SK-N-SH treated with all-trans-retinoic acid at 6 μM for 48 hours (cell line): ENCODE measurements at regions not wholly inside any gene's neighbourhood (a gene's known extent, or its start where the extent isn't known, plus 50 kb on each side); places are given as distances from the start of the nearest gene placed in this dataset.

Source experiments
- ATAC-seq: fragments of 200-7000 bp; cut with Tn5 transposase; 3 replicates; pipeline ENCODE4 v1.9.1; 2020; ENCODE audit warnings: mild to moderate bottlenecking, moderate library complexity
- ARNTL ChIP-seq: fragments of 450-650 bp; formaldehyde crosslinking; IDR thresholded peaks from 2 replicates; pipeline ENCODE4 v1.5.0; 2020; ENCODE audit warnings: low read depth, mild to moderate bottlenecking, moderate library complexity, borderline replicate concordance
- BACH2 ChIP-seq: fragments of 250-450 bp; sonication (Bioruptor Pico); IDR thresholded peaks from 2 replicates; pipeline ENCODE4 v1.9.0; 2021; ENCODE audit warnings: mild to moderate bottlenecking, borderline replicate concordance
- CSDC2 ChIP-seq: fragments of 250-450 bp; sonication (Bioruptor Pico); IDR thresholded peaks from 2 replicates; pipeline ENCODE4 v1.5.0; 2020; ENCODE audit warnings: mild to moderate bottlenecking, moderate library complexity
- ESRRG ChIP-seq: fragments of 250-450 bp; sonication (Bioruptor Pico); IDR thresholded peaks from 2 replicates; pipeline ENCODE4 v1.6.1; 2021; ENCODE audit warnings: mild to moderate bottlenecking
- GLIS3 ChIP-seq: fragments of 250-450 bp; sonication (Bioruptor Pico); IDR thresholded peaks from 2 replicates; pipeline ENCODE4 v1.5.0; 2020; ENCODE audit warnings: mild to moderate bottlenecking, moderate library complexity
- ISL1 ChIP-seq: fragments of 250-450 bp; sonication (Bioruptor Pico); IDR thresholded peaks from 2 replicates; pipeline ENCODE4 v2.1.2; 2022; ENCODE audit warnings: mild to moderate bottlenecking, moderate library complexity
- OSR1 ChIP-seq: fragments of 250-450 bp; sonication (Bioruptor Pico); IDR thresholded peaks from 2 replicates; pipeline ENCODE4 v1.8.0; 2022; ENCODE audit warnings: moderate library complexity, mild to moderate bottlenecking, inconsistent platforms
- PPARA ChIP-seq: fragments of 250-450 bp; sonication (Bioruptor Pico); IDR thresholded peaks from 2 replicates; pipeline ENCODE4 v1.5.0; 2020; ENCODE audit warnings: mild to moderate bottlenecking, borderline replicate concordance
- SNAI2 ChIP-seq: fragments of 250-450 bp; sonication (Bioruptor Pico); IDR thresholded peaks from 2 replicates; pipeline ENCODE4 v1.5.0; 2020; ENCODE audit warnings: mild to moderate bottlenecking, moderate library complexity
- TCF4 ChIP-seq: fragments of 250-450 bp; sonication (Bioruptor Pico); IDR thresholded peaks from 2 replicates; pipeline ENCODE4 v1.8.0; 2021; ENCODE audit warnings: mild to moderate bottlenecking, moderate library complexity, borderline replicate concordance
- TOX ChIP-seq: fragments of 250-450 bp; sonication (Bioruptor Pico); IDR thresholded peaks from 2 replicates; pipeline ENCODE4 v1.8.0; 2021; ENCODE audit warnings: mild to moderate bottlenecking, moderate library complexity, borderline replicate concordance
- ZFP3 ChIP-seq: fragments of 250-450 bp; sonication (Bioruptor Pico); IDR thresholded peaks from 2 replicates; pipeline ENCODE4 v1.5.0; 2020; ENCODE audit warnings: mild to moderate bottlenecking, moderate library complexity
- ZFP30 ChIP-seq: fragments of 450-650 bp; formaldehyde crosslinking; IDR thresholded peaks from 2 replicates; pipeline ENCODE4 v1.5.0; 2022; ENCODE audit warnings: mild to moderate bottlenecking, moderate library complexity
- ZNF565 ChIP-seq: fragments of 450-650 bp; formaldehyde crosslinking; conservative IDR thresholded peaks from 2 replicates; pipeline ENCODE4 v1.5.0; 2020; ENCODE audit warnings: low read depth, mild to moderate bottlenecking, moderate library complexity
- ZNF70 ChIP-seq: fragments of 450-650 bp; formaldehyde crosslinking; IDR thresholded peaks from 2 replicates; pipeline ENCODE4 v1.5.0; 2020; ENCODE audit warnings: mild to moderate bottlenecking, moderate library complexity
- ZNF8 ChIP-seq: fragments of 450-650 bp; formaldehyde crosslinking; IDR thresholded peaks from 2 replicates; pipeline ENCODE4 v1.5.0; 2020; ENCODE audit warnings: mild to moderate bottlenecking, moderate library complexity
- TF ChIP-seq, protein P1 (sequence below): fragments of 250-450 bp; sonication (Bioruptor Pico); IDR thresholded peaks from 2 replicates; pipeline ENCODE4 v1.8.0; 2020; ENCODE audit warnings: mild to moderate bottlenecking, moderate library complexity, borderline replicate concordance
- TF ChIP-seq, protein P2 (sequence below): fragments of 250-450 bp; sonication (Bioruptor Pico); IDR thresholded peaks from 2 replicates; pipeline ENCODE4 v1.5.0; 2020; ENCODE audit warnings: mild to moderate bottlenecking, moderate library complexity
- TF ChIP-seq, protein P3 (sequence below): fragments of 250-450 bp; sonication (Bioruptor Pico); IDR thresholded peaks from 2 replicates; pipeline ENCODE4 v1.5.1; 2020; ENCODE audit warnings: low read depth, mild to moderate bottlenecking, moderate library complexity
- TF ChIP-seq, protein P4 (sequence below): fragments of 250-450 bp; sonication (Bioruptor Pico); IDR thresholded peaks from 2 replicates; pipeline ENCODE4 v1.8.0; 2021; ENCODE audit warnings: low read depth, mild to moderate bottlenecking, moderate library complexity, borderline replicate concordance
- TF ChIP-seq, protein P5 (sequence below): fragments of 250-450 bp; sonication (Bioruptor Pico); IDR thresholded peaks from 2 replicates; pipeline ENCODE4 v1.5.1; 2021; ENCODE audit warnings: mild to moderate bottlenecking, moderate library complexity

DNA sequence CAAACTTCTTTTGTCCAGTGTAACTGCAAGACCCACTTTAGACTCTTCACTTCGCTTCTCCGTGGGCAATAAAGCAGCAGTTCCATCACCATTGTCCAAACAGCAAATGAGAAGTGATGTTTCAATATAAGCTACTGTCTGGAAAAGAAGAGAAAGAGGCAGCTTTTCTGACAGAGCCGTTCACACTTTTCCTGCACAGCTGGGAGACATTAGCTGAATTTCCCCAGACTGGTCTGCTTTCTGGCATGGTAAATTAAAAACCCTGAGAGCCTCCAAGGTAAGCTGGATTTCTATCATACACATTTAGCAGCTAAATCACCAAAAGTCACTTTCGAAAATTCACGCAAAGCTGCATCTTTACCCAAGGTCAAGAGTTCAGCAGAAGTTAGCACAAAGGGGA is 108.5 kb upstream of the CMC1 start:
- no peak for ATAC-seq
- TF ChIP-seq, protein P1, sequence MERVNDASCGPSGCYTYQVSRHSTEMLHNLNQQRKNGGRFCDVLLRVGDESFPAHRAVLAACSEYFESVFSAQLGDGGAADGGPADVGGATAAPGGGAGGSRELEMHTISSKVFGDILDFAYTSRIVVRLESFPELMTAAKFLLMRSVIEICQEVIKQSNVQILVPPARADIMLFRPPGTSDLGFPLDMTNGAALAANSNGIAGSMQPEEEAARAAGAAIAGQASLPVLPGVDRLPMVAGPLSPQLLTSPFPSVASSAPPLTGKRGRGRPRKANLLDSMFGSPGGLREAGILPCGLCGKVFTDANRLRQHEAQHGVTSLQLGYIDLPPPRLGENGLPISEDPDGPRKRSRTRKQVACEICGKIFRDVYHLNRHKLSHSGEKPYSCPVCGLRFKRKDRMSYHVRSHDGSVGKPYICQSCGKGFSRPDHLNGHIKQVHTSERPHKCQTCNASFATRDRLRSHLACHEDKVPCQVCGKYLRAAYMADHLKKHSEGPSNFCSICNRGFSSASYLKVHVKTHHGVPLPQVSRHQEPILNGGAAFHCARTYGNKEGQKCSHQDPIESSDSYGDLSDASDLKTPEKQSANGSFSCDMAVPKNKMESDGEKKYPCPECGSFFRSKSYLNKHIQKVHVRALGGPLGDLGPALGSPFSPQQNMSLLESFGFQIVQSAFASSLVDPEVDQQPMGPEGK (CRISPR knock-in tag): no peak
- TF ChIP-seq ZNF8 (CRISPR knock-in tag) (no peak), ZNF565 (CRISPR knock-in tag) (no peak), OSR1 (CRISPR knock-in tag) (no peak), CSDC2 (CRISPR knock-in tag) (no peak), PPARA (CRISPR knock-in tag) (no peak), SNAI2 (CRISPR knock-in tag) (no peak), ISL1 (CRISPR knock-in tag) (no peak), GLIS3 (CRISPR knock-in tag) (no peak), ZFP3 (CRISPR knock-in tag) (no peak), ZNF70 (CRISPR knock-in tag) (no peak)

DNA sequence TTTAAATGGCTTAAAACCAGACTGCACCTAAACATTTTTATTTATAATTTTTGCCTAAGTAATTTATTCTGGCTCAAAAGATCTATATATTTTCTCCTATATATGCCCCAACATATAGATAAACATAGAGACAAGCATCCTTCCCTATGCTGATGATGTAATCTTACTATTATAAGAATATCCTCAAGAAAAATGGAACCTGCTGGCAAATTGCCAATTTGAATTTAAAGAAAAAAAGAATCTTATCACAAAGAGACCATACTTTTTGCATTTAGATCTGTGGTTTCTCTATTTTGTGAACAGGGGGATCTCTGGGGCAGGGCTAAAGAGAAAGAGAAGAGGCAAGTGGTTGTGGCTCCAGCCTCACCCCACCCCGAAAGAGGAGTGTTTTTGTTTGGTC is 107.2 kb upstream of the CMC1 start:
- no peak for ATAC-seq
- TF ChIP-seq, protein P2, sequence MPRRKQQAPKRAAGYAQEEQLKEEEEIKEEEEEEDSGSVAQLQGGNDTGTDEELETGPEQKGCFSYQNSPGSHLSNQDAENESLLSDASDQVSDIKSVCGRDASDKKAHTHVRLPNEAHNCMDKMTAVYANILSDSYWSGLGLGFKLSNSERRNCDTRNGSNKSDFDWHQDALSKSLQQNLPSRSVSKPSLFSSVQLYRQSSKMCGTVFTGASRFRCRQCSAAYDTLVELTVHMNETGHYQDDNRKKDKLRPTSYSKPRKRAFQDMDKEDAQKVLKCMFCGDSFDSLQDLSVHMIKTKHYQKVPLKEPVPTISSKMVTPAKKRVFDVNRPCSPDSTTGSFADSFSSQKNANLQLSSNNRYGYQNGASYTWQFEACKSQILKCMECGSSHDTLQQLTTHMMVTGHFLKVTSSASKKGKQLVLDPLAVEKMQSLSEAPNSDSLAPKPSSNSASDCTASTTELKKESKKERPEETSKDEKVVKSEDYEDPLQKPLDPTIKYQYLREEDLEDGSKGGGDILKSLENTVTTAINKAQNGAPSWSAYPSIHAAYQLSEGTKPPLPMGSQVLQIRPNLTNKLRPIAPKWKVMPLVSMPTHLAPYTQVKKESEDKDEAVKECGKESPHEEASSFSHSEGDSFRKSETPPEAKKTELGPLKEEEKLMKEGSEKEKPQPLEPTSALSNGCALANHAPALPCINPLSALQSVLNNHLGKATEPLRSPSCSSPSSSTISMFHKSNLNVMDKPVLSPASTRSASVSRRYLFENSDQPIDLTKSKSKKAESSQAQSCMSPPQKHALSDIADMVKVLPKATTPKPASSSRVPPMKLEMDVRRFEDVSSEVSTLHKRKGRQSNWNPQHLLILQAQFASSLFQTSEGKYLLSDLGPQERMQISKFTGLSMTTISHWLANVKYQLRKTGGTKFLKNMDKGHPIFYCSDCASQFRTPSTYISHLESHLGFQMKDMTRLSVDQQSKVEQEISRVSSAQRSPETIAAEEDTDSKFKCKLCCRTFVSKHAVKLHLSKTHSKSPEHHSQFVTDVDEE (CRISPR knock-in tag): no peak
- no peak for TF ChIP-seq ARNTL (CRISPR knock-in tag)
- no peak for TF ChIP-seq ZNF70 (CRISPR knock-in tag)
- TF ChIP-seq, protein P3, sequence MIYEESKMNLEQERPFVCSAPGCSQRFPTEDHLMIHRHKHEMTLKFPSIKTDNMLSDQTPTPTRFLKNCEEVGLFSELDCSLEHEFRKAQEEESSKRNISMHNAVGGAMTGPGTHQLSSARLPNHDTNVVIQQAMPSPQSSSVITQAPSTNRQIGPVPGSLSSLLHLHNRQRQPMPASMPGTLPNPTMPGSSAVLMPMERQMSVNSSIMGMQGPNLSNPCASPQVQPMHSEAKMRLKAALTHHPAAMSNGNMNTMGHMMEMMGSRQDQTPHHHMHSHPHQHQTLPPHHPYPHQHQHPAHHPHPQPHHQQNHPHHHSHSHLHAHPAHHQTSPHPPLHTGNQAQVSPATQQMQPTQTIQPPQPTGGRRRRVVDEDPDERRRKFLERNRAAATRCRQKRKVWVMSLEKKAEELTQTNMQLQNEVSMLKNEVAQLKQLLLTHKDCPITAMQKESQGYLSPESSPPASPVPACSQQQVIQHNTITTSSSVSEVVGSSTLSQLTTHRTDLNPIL (CRISPR knock-in tag): no peak
- no peak for TF ChIP-seq TOX (CRISPR knock-in tag)
- no peak for TF ChIP-seq ISL1 (CRISPR knock-in tag)
- TF ChIP-seq SNAI2 (CRISPR knock-in tag): no peak
- no peak for TF ChIP-seq GLIS3 (CRISPR knock-in tag)
- TF ChIP-seq TCF4 (CRISPR knock-in tag): no peak
- TF ChIP-seq, protein P4, sequence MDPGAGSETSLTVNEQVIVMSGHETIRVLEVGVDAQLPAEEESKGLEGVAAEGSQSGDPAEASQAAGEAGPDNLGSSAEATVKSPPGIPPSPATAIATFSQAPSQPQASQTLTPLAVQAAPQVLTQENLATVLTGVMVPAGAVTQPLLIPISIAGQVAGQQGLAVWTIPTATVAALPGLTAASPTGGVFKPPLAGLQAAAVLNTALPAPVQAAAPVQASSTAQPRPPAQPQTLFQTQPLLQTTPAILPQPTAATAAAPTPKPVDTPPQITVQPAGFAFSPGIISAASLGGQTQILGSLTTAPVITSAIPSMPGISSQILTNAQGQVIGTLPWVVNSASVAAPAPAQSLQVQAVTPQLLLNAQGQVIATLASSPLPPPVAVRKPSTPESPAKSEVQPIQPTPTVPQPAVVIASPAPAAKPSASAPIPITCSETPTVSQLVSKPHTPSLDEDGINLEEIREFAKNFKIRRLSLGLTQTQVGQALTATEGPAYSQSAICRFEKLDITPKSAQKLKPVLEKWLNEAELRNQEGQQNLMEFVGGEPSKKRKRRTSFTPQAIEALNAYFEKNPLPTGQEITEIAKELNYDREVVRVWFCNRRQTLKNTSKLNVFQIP: no peak
- TF ChIP-seq ZFP30: no peak
- no peak for TF ChIP-seq CSDC2 (CRISPR knock-in tag)
- TF ChIP-seq ESRRG: no peak
- TF ChIP-seq PPARA (CRISPR knock-in tag): no peak

DNA sequence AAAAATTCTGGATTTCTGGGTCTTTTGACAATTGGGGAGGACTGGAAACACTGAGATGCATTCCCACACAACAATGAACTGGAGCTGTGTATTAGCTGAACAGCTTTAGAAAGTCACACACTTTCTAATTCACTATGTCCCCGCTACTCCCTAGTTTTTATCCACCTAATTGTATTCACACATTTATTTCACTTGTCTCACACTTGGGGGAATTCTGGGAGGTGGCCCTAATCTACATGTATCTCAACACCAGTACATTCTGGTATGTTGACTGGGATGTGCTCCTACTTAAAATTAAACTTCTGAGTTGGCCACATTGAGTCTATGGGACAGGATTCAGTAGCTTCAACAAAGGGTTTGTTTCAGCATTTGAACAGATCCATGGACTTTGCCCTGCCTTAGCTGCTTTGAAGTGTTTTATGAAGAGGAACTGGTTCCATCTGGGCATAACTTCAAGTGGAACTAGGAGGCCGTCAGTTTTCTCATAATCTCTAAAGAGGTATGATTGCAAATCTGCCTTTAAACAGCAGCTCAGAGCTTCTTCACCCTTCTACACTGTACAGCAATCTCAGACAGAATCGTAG is 106.5 kb upstream of the CMC1 start:
- ATAC-seq: no peak
- TF ChIP-seq SNAI2 (CRISPR knock-in tag): no peak
- no peak for TF ChIP-seq ESRRG
- no peak for TF ChIP-seq TOX (CRISPR knock-in tag)
- no peak for TF ChIP-seq ISL1 (CRISPR knock-in tag)
- no peak for TF ChIP-seq GLIS3 (CRISPR knock-in tag)
- TF ChIP-seq, protein P3 (CRISPR knock-in tag): no peak
- TF ChIP-seq, protein P1 (CRISPR knock-in tag): no peak
- no peak for TF ChIP-seq BACH2 (CRISPR knock-in tag)
- TF ChIP-seq CSDC2 (CRISPR knock-in tag): no peak
- TF ChIP-seq, protein P5, sequence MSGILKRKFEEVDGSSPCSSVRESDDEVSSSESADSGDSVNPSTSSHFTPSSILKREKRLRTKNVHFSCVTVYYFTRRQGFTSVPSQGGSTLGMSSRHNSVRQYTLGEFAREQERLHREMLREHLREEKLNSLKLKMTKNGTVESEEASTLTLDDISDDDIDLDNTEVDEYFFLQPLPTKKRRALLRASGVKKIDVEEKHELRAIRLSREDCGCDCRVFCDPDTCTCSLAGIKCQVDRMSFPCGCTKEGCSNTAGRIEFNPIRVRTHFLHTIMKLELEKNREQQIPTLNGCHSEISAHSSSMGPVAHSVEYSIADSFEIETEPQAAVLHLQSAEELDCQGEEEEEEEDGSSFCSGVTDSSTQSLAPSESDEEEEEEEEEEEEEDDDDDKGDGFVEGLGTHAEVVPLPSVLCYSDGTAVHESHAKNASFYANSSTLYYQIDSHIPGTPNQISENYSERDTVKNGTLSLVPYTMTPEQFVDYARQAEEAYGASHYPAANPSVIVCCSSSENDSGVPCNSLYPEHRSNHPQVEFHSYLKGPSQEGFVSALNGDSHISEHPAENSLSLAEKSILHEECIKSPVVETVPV (CRISPR knock-in tag): no peak
- TF ChIP-seq, protein P2 (CRISPR knock-in tag): no peak
